ENCODE measurements at regions not wholly inside any gene's neighbourhood (a gene's known extent, or its start where the extent isn't known, plus 50 kb on each side); places are given as distances from the start of the nearest gene placed in this dataset.

GRCh38 chr4:146049802-146050201 lies 111.2 kb upstream of the ZNF827 start:
- TF ChIP-seq CTCF (optimal IDR thresholded peaks at IDR 0.05 in 1 of 3, IDR thresholded peaks at IDR 0.05 in 1 of 3, conservative IDR thresholded peaks at IDR 0.05 in 1 of 3; ENCODE audit: extremely low read depth in 1 of 3, insufficient read depth in 2 of 3, low read length in 3 of 3) = no peak
- TF ChIP-seq EZH2 (IDR thresholded peaks at IDR 0.05; ENCODE audit: low read length) = no peak

All from keratinocyte (primary cell).